Stomach (tissue), 8 donors: ENCODE measurements at regions not wholly inside any gene's neighbourhood (a gene's known extent, or its start where the extent isn't known, plus 50 kb on each side); places are given as distances from the start of the nearest gene placed in this dataset.

ENCODE experiments used
- DNase-seq, 2 donors: peaks; one replicate each; pipeline versions ENCODE4 v3.0.0 to v3.0.0-alpha.2; 2013 to 2019
- H3K27ac ChIP-seq, 5 donors: fragments of 200-600 bp in 4 of 5; sonication (generic) in 4 of 5; one replicate each; pipeline ENCODE4 v1.5.1; 2013 to 2019; ENCODE audit warnings: mild to moderate bottlenecking in 1 of 5, moderate library complexity in 1 of 5
- H3K27me3 ChIP-seq, 3 donors: fragments of 200-600 bp; sonication (generic); one replicate each; pipeline ENCODE4 v1.5.1; 2017 to 2019; ENCODE audit warnings: mixed run types in 1 of 3
- H3K36me3 ChIP-seq, 4 donors: fragments of 200-600 bp; sonication (generic); 1 replicate in 3 of 4; 2 replicates in 1 of 4; pipeline ENCODE4 v1.5.1; 2016 to 2019
- H3K4me1 ChIP-seq, 4 donors: fragments of 200-600 bp; sonication (generic); one replicate each; pipeline ENCODE4 v1.5.1; 2016 to 2019
- H3K4me3 ChIP-seq, 4 donors: fragments of 200-600 bp; sonication (generic) in 3 of 4; one replicate each; pipeline ENCODE4 v1.5.1; 2016 to 2019; ENCODE audit warnings: mild to moderate bottlenecking in 1 of 4
- H3K9me3 ChIP-seq, 4 donors: fragments of 200-600 bp; sonication (generic); one replicate each; pipeline ENCODE4 v1.5.1; 2016 to 2019
- EP300 ChIP-seq: sonication (generic); formaldehyde crosslinking; IDR thresholded peaks from one replicate; pipeline ENCODE4 v1.6.1; 2017; ENCODE audit warnings: antibody characterized with exemption
- POLR2A ChIP-seq, 4 donors: fragments of 450-650 bp; IDR thresholded peaks; one replicate each; pipeline ENCODE4 v1.6.1; 2016; ENCODE audit warnings: antibody characterized with exemption in 4 of 4, control low read depth in 2 of 4, mild to moderate bottlenecking in 1 of 4, moderate library complexity in 1 of 4
- POLR2AphosphoS5 ChIP-seq, 3 donors: sonication (generic); formaldehyde crosslinking; IDR thresholded peaks; one replicate each; pipeline ENCODE4 v1.6.1; 2016; ENCODE audit warnings: antibody characterized with exemption in 3 of 3
- WGBS, 5 donors: extraction: QIAGEN DNeasy Blood & Tissue Kit in 3 of 5; methylation state at CpG; one replicate each; pipeline versions ENCODE4 v1.1.5 to v1.1.7; 2013 to 2018; 5-methylcytosine and 5-hydroxymethylcytosine counted together
- intact Hi-C: fragments of 100-400 bp; cut with DNase I; formaldehyde crosslinking; loops from one replicate; pipeline ENCODE4 v1.15.1; 2023; ENCODE audit warnings: low total_unique reads
- TF ChIP-seq, protein P1 (sequence below), 7 experiments: fragments of 450-650 bp in 4 of 7; fragments of 200-600 bp in 3 of 7; sonication (generic) in 3 of 7; IDR thresholded peaks; one replicate each; pipeline ENCODE4 v1.5.1; 2016 to 2019; ENCODE audit warnings: antibody characterized with exemption in 7 of 7, control low read depth in 2 of 7, mild to moderate bottlenecking in 1 of 7
- donor health status: healthy with polysubstance abuse.
- donor health status: Bipolar disorder and iron deficiency.
- donor health status: healthy.

DNA sequence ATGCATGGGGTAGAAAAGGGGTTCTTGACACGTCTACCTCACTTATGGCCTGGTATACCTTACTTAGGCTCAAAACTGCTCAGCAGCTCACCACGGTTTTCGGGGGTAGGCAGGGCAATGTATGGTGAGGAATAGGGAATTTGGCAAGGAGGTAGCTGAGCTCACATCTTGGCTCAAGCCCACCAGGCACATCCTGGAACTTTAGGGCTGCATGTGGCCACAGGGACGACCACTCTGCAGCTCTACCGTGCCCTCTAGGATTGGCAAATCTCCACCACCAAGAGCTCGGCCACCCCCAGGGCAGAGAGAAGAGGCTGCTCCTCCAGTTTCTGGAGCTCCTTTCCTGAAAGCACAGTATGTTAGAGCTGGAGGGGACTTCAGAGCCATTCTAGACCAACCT, 69.7 kb downstream of the MRPL46 start:
- Histone ChIP-seq H3K9me3 (peaks cover 0 to 8% (median 0%) of the 10 kb centered on the region in 4 donors), H3K4me3 (no peak overlapping the region), H3K4me1 (peaks cover 0 to 21% (median 2%) of the 10 kb centered on the region in 4 donors), H3K36me3 (no peaks in the 10 kb centered on the region), H3K27ac (no peak overlapping the region), H3K27me3 (peaks cover 0 to 7% (median 0%) of the 10 kb centered on the region in 3 donors)
- no peak for DNase-seq
- 77 to 86% (median 80%) methylated on average over 3 to 6 of the region's 6 CpGs for WGBS, 5 donors
- no peak for TF ChIP-seq POLR2A (IDR thresholded peaks at IDR 0.05)
- TF ChIP-seq, protein P1, sequence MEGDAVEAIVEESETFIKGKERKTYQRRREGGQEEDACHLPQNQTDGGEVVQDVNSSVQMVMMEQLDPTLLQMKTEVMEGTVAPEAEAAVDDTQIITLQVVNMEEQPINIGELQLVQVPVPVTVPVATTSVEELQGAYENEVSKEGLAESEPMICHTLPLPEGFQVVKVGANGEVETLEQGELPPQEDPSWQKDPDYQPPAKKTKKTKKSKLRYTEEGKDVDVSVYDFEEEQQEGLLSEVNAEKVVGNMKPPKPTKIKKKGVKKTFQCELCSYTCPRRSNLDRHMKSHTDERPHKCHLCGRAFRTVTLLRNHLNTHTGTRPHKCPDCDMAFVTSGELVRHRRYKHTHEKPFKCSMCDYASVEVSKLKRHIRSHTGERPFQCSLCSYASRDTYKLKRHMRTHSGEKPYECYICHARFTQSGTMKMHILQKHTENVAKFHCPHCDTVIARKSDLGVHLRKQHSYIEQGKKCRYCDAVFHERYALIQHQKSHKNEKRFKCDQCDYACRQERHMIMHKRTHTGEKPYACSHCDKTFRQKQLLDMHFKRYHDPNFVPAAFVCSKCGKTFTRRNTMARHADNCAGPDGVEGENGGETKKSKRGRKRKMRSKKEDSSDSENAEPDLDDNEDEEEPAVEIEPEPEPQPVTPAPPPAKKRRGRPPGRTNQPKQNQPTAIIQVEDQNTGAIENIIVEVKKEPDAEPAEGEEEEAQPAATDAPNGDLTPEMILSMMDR (IDR thresholded peaks at IDR 0.05) = no peak
- no peak for TF ChIP-seq EP300
- no peak for TF ChIP-seq POLR2AphosphoS5 (IDR thresholded peaks at IDR 0.05)
- intact Hi-C loops = no loop called here

DNA sequence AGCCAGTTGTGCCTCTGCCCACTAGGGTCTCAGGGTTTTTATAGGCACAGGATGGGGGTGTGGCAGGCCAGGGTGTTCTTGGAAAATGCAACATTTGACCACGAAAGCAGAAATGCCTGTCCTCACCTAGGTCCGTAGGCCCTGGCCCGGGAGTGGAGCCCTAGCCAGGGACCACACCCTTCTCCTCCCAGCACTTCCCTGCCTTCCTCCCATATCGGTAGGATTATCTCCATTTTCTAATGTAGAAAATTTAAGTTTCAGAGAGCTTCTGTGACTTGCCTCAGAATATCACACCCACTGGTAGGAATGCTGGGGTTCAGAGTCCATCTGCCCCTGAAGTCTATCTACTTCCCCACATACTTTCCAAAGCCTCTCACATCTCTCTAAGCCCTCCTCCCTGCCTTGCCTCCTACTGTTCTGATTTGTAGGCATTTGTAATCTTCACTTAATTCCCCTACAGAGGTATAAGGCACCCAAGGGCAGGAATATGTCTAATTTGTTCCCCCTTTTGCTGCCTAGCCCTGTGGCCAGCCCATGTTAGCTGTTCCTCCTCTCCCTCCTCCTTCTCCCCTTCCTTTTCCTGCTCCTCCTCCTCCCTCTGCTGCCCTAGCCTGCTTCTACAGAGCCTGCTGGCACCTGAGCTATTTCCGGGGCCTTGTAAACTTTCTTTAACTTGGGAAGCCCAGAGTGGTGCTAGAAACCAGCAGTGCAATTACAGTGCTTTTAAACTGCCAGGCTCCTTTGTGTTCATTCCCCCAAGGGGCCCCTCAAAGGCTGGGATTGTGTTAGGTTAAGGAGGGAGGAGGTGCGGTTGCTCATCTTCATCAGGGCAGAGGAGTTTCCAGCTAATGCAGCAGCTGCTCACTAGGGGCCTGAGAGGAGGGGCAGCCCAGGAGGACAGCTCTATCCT, 71.1 kb downstream of the MRPL46 start:
- peak overlapping the region in 2 of 5 donors; percentile 22 to 29 for H3K27ac ChIP-seq
- TF ChIP-seq, protein P1 (IDR thresholded peaks at IDR 0.05) = no peak
- TF ChIP-seq EP300 (no peak), POLR2AphosphoS5 (IDR thresholded peaks at IDR 0.05) (no peak), POLR2A (IDR thresholded peaks at IDR 0.05) (no peak)
- WGBS, 5 donors = 56 to 71% (median 60%) methylated on average over 6 of the region's 6 CpGs
- no peaks in the 10 kb centered on the region for H3K36me3 ChIP-seq
- intact Hi-C loops = no loop called here
- H3K27me3 ChIP-seq = no peaks in the 10 kb centered on the region
- H3K4me1 ChIP-seq = peaks cover 0 to 9% (median 0%) of the 10 kb centered on the region in 4 donors
- no peak for DNase-seq
- peaks cover 0 to 8% (median 0%) of the 10 kb centered on the region in 4 donors for H3K9me3 ChIP-seq
- no peak overlapping the region for H3K4me3 ChIP-seq

DNA sequence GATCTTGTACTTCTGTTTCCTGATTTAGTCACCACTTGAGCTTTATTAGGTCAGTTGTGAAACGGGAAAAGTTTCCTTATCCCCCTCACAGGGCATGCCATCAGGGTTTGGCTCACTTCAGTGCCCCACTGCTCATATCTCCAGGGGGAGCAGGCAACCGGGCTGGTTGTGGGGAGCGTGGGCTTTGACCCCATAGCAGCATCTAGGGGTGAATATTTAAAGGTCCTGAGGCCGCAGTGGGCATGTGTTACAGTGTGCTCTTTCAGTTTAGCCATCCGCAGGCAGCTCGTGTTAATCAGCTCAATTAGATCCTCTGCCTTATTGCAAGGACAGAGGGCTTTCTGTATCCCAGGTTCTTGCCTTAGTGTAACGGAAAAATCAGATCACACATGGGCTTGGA, 71.9 kb downstream of the MRPL46 start:
- WGBS, 5 donors = 74 to 77% (median 77%) methylated on average over 7 of the region's 7 CpGs
- intact Hi-C loops = no loop called here
- TF ChIP-seq POLR2A (IDR thresholded peaks at IDR 0.05) = no peak
- TF ChIP-seq, protein P1 (IDR thresholded peaks at IDR 0.05) = no peak
- no peak for TF ChIP-seq EP300
- no peak for TF ChIP-seq POLR2AphosphoS5 (IDR thresholded peaks at IDR 0.05)
- Histone ChIP-seq H3K36me3 (no peaks in the 10 kb centered on the region), H3K4me3 (no peak overlapping the region), H3K27ac (peak overlapping the region in 2 of 5 donors; percentile 29 to 62), H3K27me3 (no peaks in the 10 kb centered on the region), H3K4me1 (peaks cover 0 to 6% (median 0%) of the 10 kb centered on the region in 4 donors), H3K9me3 (peaks cover 0 to 8% (median 0%) of the 10 kb centered on the region in 4 donors)
- no peak for DNase-seq

DNA sequence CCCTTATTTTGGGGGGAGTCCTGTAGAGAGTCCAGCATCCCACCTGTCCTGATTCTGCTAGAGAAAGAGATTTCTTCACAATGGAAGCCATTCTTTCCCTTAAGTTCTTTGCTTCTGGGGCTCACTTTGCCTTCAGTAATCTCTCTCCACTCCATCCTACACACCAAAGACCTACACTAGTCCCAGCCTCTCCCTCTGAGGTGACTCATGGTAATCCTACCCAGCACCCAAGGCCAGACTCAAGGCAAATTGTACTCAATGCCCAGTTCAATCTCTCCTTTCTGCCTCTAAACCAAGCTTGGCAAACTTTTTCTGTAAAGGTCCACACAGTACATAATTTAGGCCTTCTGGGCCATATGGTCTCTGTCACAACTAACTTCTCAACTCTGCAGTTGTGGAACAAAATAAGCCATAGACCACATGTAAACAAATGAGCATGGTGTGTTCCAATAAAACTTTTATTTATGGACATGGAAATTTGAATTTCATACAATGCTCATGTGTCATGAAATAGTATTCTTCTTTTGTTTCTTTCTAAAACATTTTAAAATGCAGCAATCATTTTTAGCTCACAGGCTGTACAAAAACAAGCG, 72.5 kb downstream of the MRPL46 start:
- peak overlapping the region in 2 of 5 donors; percentile 12 to 18 for H3K27ac ChIP-seq
- intact Hi-C loops = no loop called here
- DNase-seq = peak in 1 of 2 donors; percentile 39
- no peak for TF ChIP-seq POLR2AphosphoS5 (IDR thresholded peaks at IDR 0.05)
- TF ChIP-seq, protein P1 (IDR thresholded peaks at IDR 0.05) = no peak
- no peak for TF ChIP-seq POLR2A (IDR thresholded peaks at IDR 0.05)
- TF ChIP-seq EP300 = no peak
- peaks cover 0 to 6% (median 0%) of the 10 kb centered on the region in 4 donors for H3K4me1 ChIP-seq
- 61 to 93% (median 76%) methylated on average over 1 of the region's 1 CpG for WGBS, 5 donors
- H3K27me3 ChIP-seq = no peaks in the 10 kb centered on the region
- H3K4me3 ChIP-seq = no peak overlapping the region
- peaks cover 0 to 8% (median 0%) of the 10 kb centered on the region in 4 donors for H3K9me3 ChIP-seq
- H3K36me3 ChIP-seq = no peaks in the 10 kb centered on the region
